ENCODE measurements at regions not wholly inside any gene's neighbourhood (a gene's known extent, or its start where the extent isn't known, plus 50 kb on each side); places are given as distances from the start of the nearest gene placed in this dataset.

DNA sequence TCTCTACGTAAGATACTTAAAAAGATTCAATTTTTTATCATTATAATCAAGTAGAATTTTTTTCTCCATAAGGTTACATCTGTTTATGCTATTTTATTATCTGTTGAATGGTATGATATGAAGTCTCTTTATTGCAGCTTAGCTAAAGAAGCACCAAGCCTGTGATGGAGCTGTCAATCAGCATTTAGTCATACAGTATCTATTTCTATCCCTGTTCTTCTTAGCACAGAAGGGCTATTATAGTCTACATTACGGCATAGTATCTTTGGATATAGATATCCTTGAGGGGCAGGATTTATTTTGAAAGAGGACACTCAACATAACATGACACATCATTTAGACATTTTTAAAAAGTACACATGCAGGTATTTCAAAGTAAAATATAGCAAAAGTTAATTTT, 277.1 kb downstream of the FOXG1 start:
- no peak for DNase-seq (ENCODE audit: low read depth)
- Histone ChIP-seq H3K36me3 (ENCODE audit: control insufficient read depth, insufficient read depth, low read length) (no peaks in the 10 kb centered on the region), H3K27me3 (ENCODE audit: control insufficient read depth, insufficient read depth, low read length) (no peaks in the 10 kb centered on the region), H3K4me3 (ENCODE audit: low read depth, low read length) (no peak overlapping the region)
- TF ChIP-seq, protein P1, sequence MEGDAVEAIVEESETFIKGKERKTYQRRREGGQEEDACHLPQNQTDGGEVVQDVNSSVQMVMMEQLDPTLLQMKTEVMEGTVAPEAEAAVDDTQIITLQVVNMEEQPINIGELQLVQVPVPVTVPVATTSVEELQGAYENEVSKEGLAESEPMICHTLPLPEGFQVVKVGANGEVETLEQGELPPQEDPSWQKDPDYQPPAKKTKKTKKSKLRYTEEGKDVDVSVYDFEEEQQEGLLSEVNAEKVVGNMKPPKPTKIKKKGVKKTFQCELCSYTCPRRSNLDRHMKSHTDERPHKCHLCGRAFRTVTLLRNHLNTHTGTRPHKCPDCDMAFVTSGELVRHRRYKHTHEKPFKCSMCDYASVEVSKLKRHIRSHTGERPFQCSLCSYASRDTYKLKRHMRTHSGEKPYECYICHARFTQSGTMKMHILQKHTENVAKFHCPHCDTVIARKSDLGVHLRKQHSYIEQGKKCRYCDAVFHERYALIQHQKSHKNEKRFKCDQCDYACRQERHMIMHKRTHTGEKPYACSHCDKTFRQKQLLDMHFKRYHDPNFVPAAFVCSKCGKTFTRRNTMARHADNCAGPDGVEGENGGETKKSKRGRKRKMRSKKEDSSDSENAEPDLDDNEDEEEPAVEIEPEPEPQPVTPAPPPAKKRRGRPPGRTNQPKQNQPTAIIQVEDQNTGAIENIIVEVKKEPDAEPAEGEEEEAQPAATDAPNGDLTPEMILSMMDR (IDR thresholded peaks at IDR 0.05; ENCODE audit: insufficient read depth, low read length, severe bottlenecking), result no peak
- FAIRE-seq, result no peak

DNA sequence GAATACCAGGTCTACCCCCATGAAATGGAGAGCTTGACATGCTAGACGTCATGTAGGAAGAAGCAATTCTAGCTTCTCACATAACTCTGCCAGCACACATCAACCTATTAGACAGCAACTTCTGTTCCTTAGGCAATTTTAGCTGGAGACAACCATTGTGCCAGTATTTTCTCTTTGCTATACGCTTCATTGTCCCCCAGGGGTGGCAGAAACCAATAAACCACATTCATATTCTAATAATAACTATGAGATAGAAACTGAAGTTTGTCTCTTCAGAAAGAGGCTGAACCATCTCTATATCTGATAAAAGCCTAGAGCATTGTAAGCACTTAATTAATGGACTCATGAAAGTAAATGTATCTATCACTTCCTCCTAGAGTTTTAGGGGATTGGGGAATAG, 278.6 kb downstream of the FOXG1 start:
- DNase-seq (ENCODE audit: low read depth), result no peak
- H3K36me3 ChIP-seq (ENCODE audit: control insufficient read depth, insufficient read depth, low read length), result no peaks in the 10 kb centered on the region
- no peak for FAIRE-seq
- H3K4me3 ChIP-seq (ENCODE audit: low read depth, low read length), result no peak overlapping the region
- H3K27me3 ChIP-seq (ENCODE audit: control insufficient read depth, insufficient read depth, low read length), result no peaks in the 10 kb centered on the region
- TF ChIP-seq, protein P1 (IDR thresholded peaks at IDR 0.05; ENCODE audit: insufficient read depth, low read length, severe bottlenecking), result no peak

DNA sequence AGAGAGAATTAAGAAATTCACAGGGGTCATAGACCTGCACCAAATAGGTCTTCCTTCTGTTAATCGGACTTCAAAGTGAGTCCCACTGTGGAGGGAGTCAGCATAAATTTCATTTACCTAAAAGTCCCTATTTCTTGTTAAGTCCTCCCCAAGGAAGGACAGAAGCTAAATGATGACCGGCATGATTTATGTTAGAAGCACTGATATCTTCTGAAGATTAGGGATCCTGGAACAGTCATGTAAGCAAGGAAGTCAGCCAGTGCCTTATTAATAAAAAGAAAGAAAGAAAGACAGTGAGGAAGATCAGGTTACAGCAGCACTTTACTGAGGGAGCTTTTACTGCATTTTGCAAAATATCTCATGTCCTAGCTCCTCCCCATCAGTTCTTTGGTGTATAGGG, 287.5 kb downstream of the FOXG1 start:
- DNase-seq (ENCODE audit: low read depth), result no peak
- Histone ChIP-seq H3K27me3 (ENCODE audit: control insufficient read depth, insufficient read depth, low read length) (no peaks in the 10 kb centered on the region), H3K36me3 (ENCODE audit: control insufficient read depth, insufficient read depth, low read length) (no peaks in the 10 kb centered on the region), H3K4me3 (ENCODE audit: low read depth, low read length) (no peak overlapping the region)
- TF ChIP-seq, protein P1 (IDR thresholded peaks at IDR 0.05; ENCODE audit: insufficient read depth, low read length, severe bottlenecking), result no peak
- no peak for FAIRE-seq

DNA sequence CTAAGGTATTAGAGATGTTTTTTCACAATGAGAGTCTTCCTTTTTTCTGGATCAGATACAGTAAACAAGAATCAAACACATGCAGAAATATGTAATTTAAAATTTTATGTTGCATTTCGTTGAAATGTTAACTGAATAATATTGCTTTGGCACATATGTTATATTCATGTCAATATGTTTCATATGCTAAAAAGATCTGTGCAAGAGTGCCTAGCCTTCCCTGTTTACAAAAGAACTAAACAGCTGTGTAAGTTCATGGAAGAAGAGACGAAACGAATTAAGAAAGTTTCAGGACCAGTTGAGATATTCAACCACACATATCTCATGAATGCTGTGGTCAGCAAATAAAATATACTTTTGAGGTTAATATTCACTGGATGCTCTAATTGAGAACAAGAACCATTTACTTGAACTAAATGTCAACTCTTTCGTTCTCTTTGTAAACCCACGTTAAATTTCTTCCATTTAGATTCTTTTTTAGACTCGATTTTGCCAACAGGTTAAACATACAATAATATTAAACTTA, 289.5 kb downstream of the FOXG1 start:
- H3K4me3 ChIP-seq (ENCODE audit: low read depth, low read length), result no peak overlapping the region
- DNase-seq (ENCODE audit: low read depth) (no peak), FAIRE-seq (no peak)
- TF ChIP-seq, protein P1 (IDR thresholded peaks at IDR 0.05; ENCODE audit: insufficient read depth, low read length, severe bottlenecking), result no peak
- no peaks in the 10 kb centered on the region for H3K27me3 ChIP-seq (ENCODE audit: control insufficient read depth, insufficient read depth, low read length)
- no peaks in the 10 kb centered on the region for H3K36me3 ChIP-seq (ENCODE audit: control insufficient read depth, insufficient read depth, low read length)

DNA sequence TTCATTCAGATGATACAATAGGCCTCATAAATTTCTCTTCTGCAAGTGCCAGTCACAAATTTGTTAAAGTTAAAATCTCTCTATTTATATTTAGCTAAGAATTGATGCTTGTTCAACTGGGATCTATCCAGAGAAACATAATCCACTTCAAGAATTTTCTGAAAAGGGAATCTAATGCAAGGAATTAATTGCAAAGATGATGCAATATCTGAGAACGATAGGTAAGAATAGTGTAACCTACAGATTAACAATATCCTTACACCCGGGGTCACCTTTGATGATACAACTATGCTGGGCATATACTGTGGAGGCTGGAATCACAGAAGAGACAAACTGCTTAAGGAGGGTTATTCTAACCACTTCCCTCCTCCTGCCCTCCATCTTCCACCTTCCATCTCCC, 295.1 kb downstream of the FOXG1 start:
- Histone ChIP-seq H3K27me3 (ENCODE audit: control insufficient read depth, insufficient read depth, low read length) (no peaks in the 10 kb centered on the region), H3K36me3 (ENCODE audit: control insufficient read depth, insufficient read depth, low read length) (no peaks in the 10 kb centered on the region), H3K4me3 (ENCODE audit: low read depth, low read length) (no peak overlapping the region)
- DNase-seq (ENCODE audit: low read depth) (no peak), FAIRE-seq (no peak)
- TF ChIP-seq, protein P1 (IDR thresholded peaks at IDR 0.05; ENCODE audit: insufficient read depth, low read length, severe bottlenecking), result no peak

DNA sequence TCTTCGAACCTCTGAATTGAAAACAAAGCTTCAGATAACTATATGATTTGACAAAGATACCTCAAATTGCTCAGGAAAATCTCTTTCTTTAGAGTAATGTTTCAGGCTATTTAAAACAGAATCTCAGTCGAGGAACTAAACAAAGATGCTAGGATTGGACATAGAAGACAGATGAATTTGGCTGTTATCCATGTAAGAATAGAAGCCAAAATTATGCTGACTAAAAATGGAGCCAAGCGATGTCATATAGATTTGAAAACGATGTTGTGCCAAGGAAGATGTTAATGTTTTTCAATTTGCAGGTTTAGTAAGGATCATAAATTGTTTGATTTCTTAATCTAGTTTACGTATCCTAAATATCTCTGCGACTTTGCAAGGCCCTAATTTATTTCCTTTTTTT, 295.9 kb downstream of the FOXG1 start:
- no peaks in the 10 kb centered on the region for H3K27me3 ChIP-seq (ENCODE audit: control insufficient read depth, insufficient read depth, low read length)
- TF ChIP-seq, protein P1 (IDR thresholded peaks at IDR 0.05; ENCODE audit: insufficient read depth, low read length, severe bottlenecking), result no peak
- H3K36me3 ChIP-seq (ENCODE audit: control insufficient read depth, insufficient read depth, low read length), result no peaks in the 10 kb centered on the region
- H3K4me3 ChIP-seq (ENCODE audit: low read depth, low read length), result no peak overlapping the region
- DNase-seq (ENCODE audit: low read depth) (no peak), FAIRE-seq (no peak)
